GM23248 (cell line): ENCODE measurements at regions not wholly inside any gene's neighbourhood (a gene's known extent, or its start where the extent isn't known, plus 50 kb on each side); places are given as distances from the start of the nearest gene placed in this dataset.
"Not testable (repeated sequence)": the region's sequence is repeated elsewhere in the genome, so short reads cannot be mapped to it uniquely, and the experiment has no call there.

Source experiments
- DNase-seq: peaks from one replicate; pipeline ENCODE4 v3.0.0-alpha.2; 2015
- H2AFZ ChIP-seq: fragments of 200-600 bp; sonication (generic); 2 replicates; pipeline ENCODE4 v1.6.1; 2016; ENCODE audit warnings: antibody characterized with exemption
- H3F3A ChIP-seq: fragments of 200-600 bp; sonication (generic); 2 replicates; pipeline ENCODE4 v1.6.1; 2016; ENCODE audit warnings: mild to moderate bottlenecking, antibody characterized with exemption, mixed run types; ENCODE audit not compliant: insufficient read depth
- H3K27ac ChIP-seq: fragments of 200-600 bp; sonication (generic); 2 replicates; pipeline ENCODE4 v1.5.1; 2016; ENCODE audit warnings: mild to moderate bottlenecking
- H3K27me3 ChIP-seq: fragments of 200-600 bp; sonication (generic); replicated peaks from 2 replicates; pipeline ENCODE4 v1.6.1; 2016; ENCODE audit warnings: mild to moderate bottlenecking; ENCODE audit not compliant: insufficient read depth
- H3K36me3 ChIP-seq: fragments of 200-600 bp; sonication (generic); 2 replicates; pipeline ENCODE4 v1.6.1; 2016; ENCODE audit warnings: low read depth, mild to moderate bottlenecking
- H3K4me1 ChIP-seq: fragments of 200-600 bp; sonication (generic); 2 replicates; pipeline ENCODE4 v1.6.1; 2016; ENCODE audit warnings: mild to moderate bottlenecking; ENCODE audit not compliant: insufficient read depth
- H3K4me2 ChIP-seq: fragments of 200-600 bp; sonication (generic); one replicate; pipeline ENCODE4 v1.6.1; 2016; ENCODE audit warnings: mild to moderate bottlenecking; ENCODE audit not compliant: unreplicated experiment
- H3K4me3 ChIP-seq: fragments of 200-600 bp; sonication (generic); 2 replicates; pipeline ENCODE4 v1.5.1; 2016; ENCODE audit warnings: mild to moderate bottlenecking
- H3K79me2 ChIP-seq: fragments of 200-600 bp; sonication (generic); 2 replicates; pipeline ENCODE4 v1.6.1; 2016; ENCODE audit warnings: mild to moderate bottlenecking; ENCODE audit not compliant: insufficient read depth
- H3K9ac ChIP-seq: fragments of 200-600 bp; sonication (generic); 2 replicates; pipeline ENCODE4 v1.6.1; 2016; ENCODE audit warnings: mild to moderate bottlenecking
- H3K9me2 ChIP-seq: fragments of 200-600 bp; sonication (generic); 2 replicates; pipeline ENCODE4 v1.6.1; 2016; ENCODE audit warnings: mixed run types, mild to moderate bottlenecking, moderate library complexity; ENCODE audit not compliant: insufficient read depth
- H3K9me3 ChIP-seq: fragments of 200-600 bp; sonication (generic); one replicate; pipeline ENCODE4 v1.6.1; 2017; ENCODE audit warnings: low read depth
- H4K20me1 ChIP-seq: fragments of 200-600 bp; sonication (generic); 2 replicates; pipeline ENCODE4 v1.6.0; 2016; ENCODE audit not compliant: insufficient read depth
- EZH2 ChIP-seq: fragments of 200-600 bp; sonication (generic); IDR thresholded peaks from 2 replicates; pipeline ENCODE4 v1.6.1; 2018; ENCODE audit warnings: antibody characterized with exemption, mild to moderate bottlenecking; ENCODE audit not compliant: insufficient read depth, poor library complexity, severe bottlenecking
- EZH2phosphoT487 ChIP-seq: fragments of 200-600 bp; sonication (generic); IDR thresholded peaks from 2 replicates; pipeline ENCODE4 v1.6.1; 2018; ENCODE audit warnings: antibody characterized with exemption, moderate library complexity, mild to moderate bottlenecking, low read depth; ENCODE audit not compliant: insufficient read depth
- WGBS, 2 experiments: methylation state at CpG; one replicate each; pipeline ENCODE4 v1.1.6; 2015 to 2017; ENCODE audit warnings: low lambda C conversion rate in 2 of 2, low coverage in 1 of 2; ENCODE audit errors: missing lambda C conversion rate in 2 of 2; 5-methylcytosine and 5-hydroxymethylcytosine counted together
- in situ Hi-C: fragments of 300-500 bp; cut with MboI; formaldehyde crosslinking; loops from 2 replicates; pipeline ENCODE4 v1.15.0; 2020

- H3K36me3 ChIP-seq, result no peaks in the 10 kb centered on the region
- WGBS, 2 experiments, result 12 to 19% methylated on average over 2 of the region's 2 CpGs
- no peak overlapping the region for H3K27ac ChIP-seq
- no peak overlapping the region for H3K4me2 ChIP-seq
- no peak overlapping the region for H3K9ac ChIP-seq
- H3K79me2 ChIP-seq, result no peaks in the 10 kb centered on the region
- in situ Hi-C loops, result no loop called here
- no peak for DNase-seq
- H3K27me3 ChIP-seq, result no peaks in the 10 kb centered on the region
- H3K9me2 ChIP-seq, result no peaks in the 10 kb centered on the region
- H4K20me1 ChIP-seq, result no peaks in the 10 kb centered on the region
- no peaks in the 10 kb centered on the region for H3K4me1 ChIP-seq
- TF ChIP-seq EZH2, result no peak
- no peak for TF ChIP-seq EZH2phosphoT487
- H3K9me3 ChIP-seq, result no peaks in the 10 kb centered on the region
- H3F3A ChIP-seq, result no peaks in the 10 kb centered on the region
- H3K4me3 ChIP-seq, result no peak overlapping the region
- no peak overlapping the region for H2AFZ ChIP-seq
Observed at GRCh38 chr5:12141496-12141895, 237.2 kb upstream of the CTNND2 start.

- Histone ChIP-seq H3K79me2 (no peaks in the 10 kb centered on the region), H4K20me1 (no peaks in the 10 kb centered on the region), H3K27me3 (no peaks in the 10 kb centered on the region), H3K9ac (no peak overlapping the region), H3K4me2 (no peak overlapping the region), H3K9me3 (no peaks in the 10 kb centered on the region), H2AFZ (no peak overlapping the region), H3K9me2 (no peaks in the 10 kb centered on the region), H3K4me3 (no peak overlapping the region), H3K27ac (no peak overlapping the region), H3K36me3 (no peaks in the 10 kb centered on the region), H3K4me1 (no peaks in the 10 kb centered on the region), H3F3A (no peaks in the 10 kb centered on the region)
- in situ Hi-C loops, result no loop called here
- 42 to 52% methylated on average over 1 of the region's 1 CpG for WGBS, 2 experiments
- DNase-seq, result no peak
- TF ChIP-seq EZH2phosphoT487 (no peak), EZH2 (no peak)
Observed at GRCh38 chr5:12133520-12133919, 229.3 kb upstream of the CTNND2 start.

GRCh38 chr5:12131020-12131419 lies 226.8 kb upstream of the CTNND2 start:
- H3K27me3 ChIP-seq, DNase-seq, H3K9ac ChIP-seq, H3K4me2 ChIP-seq, H3F3A ChIP-seq, H4K20me1 ChIP-seq, H3K9me3 ChIP-seq, H3K27ac ChIP-seq, H3K79me2 ChIP-seq, H2AFZ ChIP-seq, in situ Hi-C loops, H3K9me2 ChIP-seq, H3K4me1 ChIP-seq, H3K4me3 ChIP-seq, H3K36me3 ChIP-seq: not testable (repeated sequence)
- 40 to 42% methylated on average over 2 of the region's 2 CpGs for WGBS, 2 experiments

GRCh38 chr5:12125895-12126294 lies 221.6 kb upstream of the CTNND2 start:
- Histone ChIP-seq H3K9ac (no peak overlapping the region), H3K4me3 (no peak overlapping the region), H3K9me3 (no peaks in the 10 kb centered on the region), H3K79me2 (no peaks in the 10 kb centered on the region), H3K36me3 (no peaks in the 10 kb centered on the region), H4K20me1 (no peaks in the 10 kb centered on the region), H3K4me2 (no peak overlapping the region), H3F3A (no peaks in the 10 kb centered on the region), H3K9me2 (no peaks in the 10 kb centered on the region), H3K4me1 (no peaks in the 10 kb centered on the region), H3K27ac (no peak overlapping the region), H2AFZ (no peak overlapping the region), H3K27me3 (no peaks in the 10 kb centered on the region)
- no peak for DNase-seq
- in situ Hi-C loops, result no loop called here
- TF ChIP-seq EZH2, result no peak
- no peak for TF ChIP-seq EZH2phosphoT487
- 43 to 48% methylated on average over 7 of the region's 7 CpGs for WGBS, 2 experiments

GRCh38 chr5:12119657-12120056 lies 215.4 kb upstream of the CTNND2 start:
- in situ Hi-C loops, result no loop called here
- H3K79me2 ChIP-seq, result no peaks in the 10 kb centered on the region
- no peaks in the 10 kb centered on the region for H3F3A ChIP-seq
- H3K27ac ChIP-seq, result no peak overlapping the region
- H3K4me2 ChIP-seq, result no peak overlapping the region
- no peak for DNase-seq
- TF ChIP-seq EZH2, result no peak
- TF ChIP-seq EZH2phosphoT487, result no peak
- no peaks in the 10 kb centered on the region for H3K27me3 ChIP-seq
- H2AFZ ChIP-seq, result no peak overlapping the region
- H3K36me3 ChIP-seq, result no peaks in the 10 kb centered on the region
- H3K9me3 ChIP-seq, result no peaks in the 10 kb centered on the region
- 2 to 5% methylated on average over 3 of the region's 3 CpGs for WGBS, 2 experiments
- no peaks in the 10 kb centered on the region for H3K9me2 ChIP-seq
- H4K20me1 ChIP-seq, result no peaks in the 10 kb centered on the region
- H3K4me3 ChIP-seq, result no peak overlapping the region
- no peaks in the 10 kb centered on the region for H3K4me1 ChIP-seq
- H3K9ac ChIP-seq, result no peak overlapping the region
